Mononuclear cell (primary cell): ENCODE measurements at regions not wholly inside any gene's neighbourhood (a gene's known extent, or its start where the extent isn't known, plus 50 kb on each side); places are given as distances from the start of the nearest gene placed in this dataset.

Source experiments
- H3K27me3 ChIP-seq: 2 replicates; pipeline ENCODE4 v1.6.0; 2011; ENCODE audit warnings: low read length, control low read depth; ENCODE audit not compliant: insufficient read depth
- H3K4me1 ChIP-seq: 2 replicates; pipeline ENCODE4 v1.5.1; 2011; ENCODE audit warnings: mild to moderate bottlenecking, low read length, control low read depth; ENCODE audit not compliant: insufficient read depth
- H3K4me3 ChIP-seq: 2 replicates; pipeline ENCODE4 v1.5.1; 2011; ENCODE audit warnings: mild to moderate bottlenecking, low read length, moderate library complexity
- H3K9me3 ChIP-seq: 2 replicates; pipeline ENCODE4 v1.5.1; 2011; ENCODE audit warnings: low read depth, mild to moderate bottlenecking, control low read depth, low read length

DNA sequence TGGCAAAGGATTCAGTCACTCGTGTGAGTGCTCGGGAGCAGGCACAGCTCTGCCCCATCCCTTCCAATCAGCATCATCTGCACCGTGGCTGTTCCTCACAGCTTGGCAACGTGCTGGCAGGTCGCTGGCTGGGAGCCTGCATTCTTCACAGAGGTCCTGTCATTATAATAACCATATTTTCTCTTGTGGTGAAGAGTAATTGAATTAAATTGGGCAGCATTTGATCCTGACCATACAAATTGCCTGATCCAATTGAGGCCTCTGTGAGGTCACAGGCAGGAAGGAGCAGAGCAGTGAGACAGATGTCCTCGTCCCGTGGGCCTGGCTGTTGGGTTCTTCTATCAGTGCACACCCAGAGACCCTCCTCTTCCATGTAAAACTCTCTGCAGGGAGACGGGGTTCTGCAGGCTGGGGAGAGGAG lies 407.8 kb downstream of the COG6 start:
- Histone ChIP-seq H3K9me3 (no peaks in the 10 kb centered on the region), H3K4me1 (no peaks in the 10 kb centered on the region), H3K27me3 (no peaks in the 10 kb centered on the region), H3K4me3 (no peak overlapping the region)

- no peaks in the 10 kb centered on the region for H3K9me3 ChIP-seq
- H3K4me1 ChIP-seq: no peaks in the 10 kb centered on the region
- no peaks in the 10 kb centered on the region for H3K27me3 ChIP-seq
- H3K4me3 ChIP-seq: no peak overlapping the region
Measured at GRCh38 chr13:40063703-40064102, 408.2 kb downstream of the COG6 start.

DNA sequence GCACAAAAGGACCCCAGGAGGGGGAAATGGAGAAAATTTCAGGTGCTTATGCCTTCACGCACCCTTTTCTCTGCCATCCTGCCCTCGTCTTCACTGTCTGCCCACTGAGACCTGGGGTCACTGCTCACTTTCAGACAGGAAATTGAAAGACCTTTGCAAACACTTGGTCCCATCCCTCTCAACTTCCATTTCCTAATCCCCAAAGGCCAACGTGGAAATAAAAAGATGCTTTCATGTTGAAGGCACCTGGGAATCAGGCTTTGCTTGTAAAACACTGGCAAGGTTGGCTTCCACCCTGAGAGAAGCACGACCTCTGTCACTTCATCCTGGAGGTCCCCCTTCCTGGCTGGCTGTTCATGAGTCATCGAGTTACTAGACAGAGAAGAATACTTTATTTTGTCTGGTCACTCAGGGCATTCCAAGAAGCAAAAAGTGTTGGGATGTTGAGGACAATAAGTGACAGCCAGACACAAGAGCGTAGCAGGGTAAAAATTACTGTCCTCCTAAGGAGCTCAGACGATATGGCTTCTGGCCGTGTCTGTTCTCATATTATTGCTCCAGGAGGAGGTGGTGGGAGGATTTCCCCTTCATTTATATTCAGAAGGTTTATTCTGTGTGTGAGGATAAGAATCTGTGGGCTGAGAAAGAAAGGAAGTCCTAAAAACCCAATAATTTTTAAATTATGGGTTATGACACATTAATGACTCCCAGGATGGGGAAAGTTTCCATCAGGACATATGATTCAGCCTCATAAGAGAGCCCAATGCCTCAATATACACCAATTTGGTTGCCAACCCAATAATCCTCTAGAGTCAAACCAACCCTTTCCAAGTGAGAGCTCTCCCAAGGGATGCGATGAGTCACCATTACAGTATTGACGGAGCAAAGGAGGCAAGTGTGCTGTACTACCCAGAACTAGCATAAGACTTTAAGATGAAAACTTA lies 409.0 kb downstream of the COG6 start:
- Histone ChIP-seq H3K4me1 (no peaks in the 10 kb centered on the region), H3K27me3 (no peaks in the 10 kb centered on the region), H3K9me3 (no peaks in the 10 kb centered on the region), H3K4me3 (no peak overlapping the region)

DNA sequence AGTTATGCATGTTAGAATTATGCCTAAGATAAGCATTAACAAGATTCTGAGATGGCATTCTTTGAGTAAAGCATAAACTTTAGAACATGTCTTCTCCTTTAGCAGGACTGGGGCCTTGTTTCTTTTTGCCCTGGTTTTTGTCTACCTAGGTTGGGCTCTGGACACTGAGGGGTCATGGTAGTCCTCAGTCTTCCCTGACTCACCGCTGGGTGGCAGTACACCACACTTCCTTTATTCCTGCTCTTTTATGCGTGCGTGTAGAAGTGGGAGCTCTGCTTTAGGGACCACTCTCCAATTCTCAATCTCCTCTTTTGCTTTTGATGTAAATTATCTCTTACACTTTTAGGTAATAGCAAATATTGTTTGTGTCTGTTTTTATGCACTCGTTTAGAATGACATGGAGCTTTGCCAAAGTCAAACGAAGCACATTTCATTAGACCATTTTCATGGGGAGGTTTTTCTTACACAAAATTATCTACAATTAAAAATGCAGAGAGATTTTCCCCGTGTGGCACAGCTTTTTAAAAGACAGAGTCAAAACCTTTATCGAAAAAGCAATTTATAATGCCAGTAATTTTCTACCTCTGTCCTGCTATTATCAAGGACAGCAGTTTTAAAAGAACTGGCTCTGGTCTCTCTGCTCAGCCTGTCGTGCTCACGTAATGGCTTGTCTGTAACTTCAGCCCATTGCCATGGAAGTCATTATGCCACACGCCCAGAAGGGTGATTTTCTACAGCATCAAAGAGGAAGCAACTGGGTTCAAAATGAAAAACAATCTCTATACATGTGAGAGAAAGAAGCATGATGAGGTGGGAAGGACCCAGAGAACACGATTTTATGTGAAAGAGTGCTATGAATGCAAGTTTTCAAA lies 413.9 kb downstream of the COG6 start:
- no peak overlapping the region for H3K4me3 ChIP-seq
- no peaks in the 10 kb centered on the region for H3K27me3 ChIP-seq
- no peaks in the 10 kb centered on the region for H3K4me1 ChIP-seq
- H3K9me3 ChIP-seq: no peaks in the 10 kb centered on the region

DNA sequence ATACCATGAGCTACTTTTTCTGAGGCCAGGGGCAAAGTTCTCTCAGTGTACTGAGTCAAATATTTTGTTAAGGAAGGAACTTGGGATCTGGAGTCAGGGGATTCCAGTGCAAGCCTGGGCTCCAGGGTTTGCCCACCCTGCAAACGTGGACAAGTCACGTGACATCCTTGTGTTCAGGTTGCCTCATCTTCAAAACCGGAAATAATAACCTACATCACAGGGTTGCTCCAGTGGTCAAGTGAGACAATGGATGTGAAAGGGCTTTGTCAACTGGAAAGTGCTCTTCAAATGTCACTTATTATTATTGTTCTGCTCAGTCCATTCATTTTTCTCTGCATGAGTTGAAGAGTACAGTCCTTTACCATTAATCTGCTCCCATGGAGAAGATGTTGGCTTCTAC lies 414.9 kb downstream of the COG6 start:
- H3K4me1 ChIP-seq: no peaks in the 10 kb centered on the region

DNA sequence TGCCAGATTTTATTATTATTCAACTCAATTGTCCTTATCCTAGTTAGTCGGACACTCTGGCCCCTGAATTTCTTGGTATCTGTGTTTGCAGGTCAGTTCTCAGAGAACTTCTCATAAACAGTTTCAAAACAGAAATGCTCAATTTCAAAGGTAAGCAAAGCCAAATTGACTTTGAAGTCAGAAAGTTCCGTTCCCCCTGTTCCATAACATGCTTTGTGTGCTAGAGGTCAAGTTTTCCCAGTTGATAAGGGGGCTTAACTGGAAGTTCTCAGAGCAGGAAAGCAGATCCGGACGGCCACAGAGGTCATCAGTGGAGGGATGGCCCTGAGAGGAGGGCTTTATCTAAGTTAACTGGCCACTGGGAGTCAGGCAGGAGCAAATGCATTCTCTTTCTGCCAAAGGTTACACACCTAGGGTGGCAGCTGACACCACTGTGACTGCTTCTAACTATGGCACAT lies 417.2 kb downstream of the COG6 start:
- H3K9me3 ChIP-seq: no peaks in the 10 kb centered on the region
- H3K4me1 ChIP-seq: no peaks in the 10 kb centered on the region

More for the DNA sequence above, 414.9 kb downstream of the COG6 start:
- Histone ChIP-seq H3K27me3 (no peaks in the 10 kb centered on the region), H3K9me3 (no peaks in the 10 kb centered on the region), H3K4me3 (no peak overlapping the region)

DNA sequence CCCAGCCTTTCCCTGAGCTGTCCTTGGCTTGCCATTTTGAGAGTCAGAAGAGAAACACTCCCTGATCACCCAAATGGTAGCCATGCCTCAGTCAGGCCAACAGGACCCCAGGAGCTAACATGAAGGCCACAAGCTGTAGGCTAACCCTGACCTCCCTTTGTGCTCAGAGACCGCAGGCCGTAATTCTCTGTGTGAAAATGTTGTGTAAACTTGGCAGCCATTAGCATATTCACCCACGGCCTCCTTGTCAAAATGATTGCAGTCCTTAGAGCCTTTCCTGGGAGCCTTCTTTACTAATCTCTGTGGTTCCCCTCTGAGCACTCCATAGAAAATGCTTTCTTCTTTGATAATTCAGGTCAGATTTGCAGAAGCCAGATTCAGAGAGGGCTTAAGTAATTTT lies 418.9 kb downstream of the COG6 start:
- H3K4me3 ChIP-seq: no peak overlapping the region
- H3K4me1 ChIP-seq: no peaks in the 10 kb centered on the region
- no peaks in the 10 kb centered on the region for H3K9me3 ChIP-seq
- no peaks in the 10 kb centered on the region for H3K27me3 ChIP-seq

More for the DNA sequence above, 417.2 kb downstream of the COG6 start:
- H3K4me3 ChIP-seq: no peak overlapping the region
- H3K27me3 ChIP-seq: no peaks in the 10 kb centered on the region

GRCh38 chr13:40075281-40075680 lies 419.8 kb downstream of the COG6 start:
- H3K9me3 ChIP-seq: no peaks in the 10 kb centered on the region
- no peaks in the 10 kb centered on the region for H3K27me3 ChIP-seq
- no peaks in the 10 kb centered on the region for H3K4me1 ChIP-seq
- no peak overlapping the region for H3K4me3 ChIP-seq

- Histone ChIP-seq H3K9me3 (no peaks in the 10 kb centered on the region), H3K27me3 (no peaks in the 10 kb centered on the region), H3K4me1 (no peaks in the 10 kb centered on the region), H3K4me3 (no peak overlapping the region)
Measured at GRCh38 chr13:40076765-40077362, 421.4 kb downstream of the COG6 start.

GRCh38 chr13:40077396-40078027 lies 422.1 kb downstream of the COG6 start:
- Histone ChIP-seq H3K4me3 (no peak overlapping the region), H3K27me3 (no peaks in the 10 kb centered on the region), H3K9me3 (no peaks in the 10 kb centered on the region), H3K4me1 (no peaks in the 10 kb centered on the region)

DNA sequence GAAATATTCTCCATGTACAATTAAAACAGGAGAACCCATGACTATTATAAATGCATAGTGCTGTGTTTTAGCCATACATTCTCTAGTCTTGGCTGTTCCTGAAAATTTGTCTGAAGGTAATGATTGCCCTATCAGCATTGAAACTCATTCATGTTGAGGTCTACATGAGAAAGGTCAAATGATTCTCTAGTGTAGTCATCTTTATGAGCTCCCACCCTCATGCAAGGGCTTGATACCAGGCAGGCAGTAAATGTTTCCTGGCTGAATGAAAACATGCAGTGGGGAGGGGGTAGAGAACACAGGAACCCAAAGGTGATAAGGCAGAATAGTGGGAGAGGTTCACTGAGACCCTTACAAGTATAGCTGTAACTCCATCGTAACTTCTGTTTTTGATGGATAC lies 424.3 kb downstream of the COG6 start:
- H3K9me3 ChIP-seq: no peaks in the 10 kb centered on the region
- H3K27me3 ChIP-seq: no peaks in the 10 kb centered on the region
- no peak overlapping the region for H3K4me3 ChIP-seq
- no peaks in the 10 kb centered on the region for H3K4me1 ChIP-seq

- no peaks in the 10 kb centered on the region for H3K27me3 ChIP-seq
- H3K9me3 ChIP-seq: no peaks in the 10 kb centered on the region
- H3K4me1 ChIP-seq: no peaks in the 10 kb centered on the region
- no peak overlapping the region for H3K4me3 ChIP-seq
Measured at GRCh38 chr13:40080676-40081075, 425.2 kb downstream of the COG6 start.

GRCh38 chr13:40082639-40083038 lies 427.2 kb downstream of the COG6 start:
- no peaks in the 10 kb centered on the region for H3K9me3 ChIP-seq

DNA sequence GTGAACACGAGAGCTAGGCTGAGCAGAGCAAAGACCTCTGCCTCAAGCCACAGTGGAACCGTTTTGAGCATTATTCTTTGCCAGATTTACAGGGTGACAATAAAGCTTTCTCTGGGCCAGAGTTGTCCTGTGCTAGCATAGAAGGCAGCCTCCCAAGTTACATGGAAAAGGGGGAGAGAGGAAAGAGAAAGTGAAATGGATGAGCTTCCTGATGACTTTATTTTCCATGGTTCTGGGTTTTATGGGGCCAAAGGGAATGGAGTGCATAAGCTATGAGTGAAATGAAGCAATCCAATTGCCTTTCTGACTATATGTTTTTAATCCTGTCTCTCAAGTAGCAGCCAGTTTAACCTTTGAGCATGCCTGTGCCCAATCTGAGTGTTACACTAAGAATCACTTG lies 428.4 kb downstream of the COG6 start:
- Histone ChIP-seq H3K4me3 (no peak overlapping the region), H3K4me1 (no peaks in the 10 kb centered on the region), H3K27me3 (no peaks in the 10 kb centered on the region), H3K9me3 (no peaks in the 10 kb centered on the region)

More at GRCh38 chr13:40082639-40083038, 427.2 kb downstream of the COG6 start:
- no peak overlapping the region for H3K4me3 ChIP-seq
- H3K4me1 ChIP-seq: no peaks in the 10 kb centered on the region
- no peaks in the 10 kb centered on the region for H3K27me3 ChIP-seq
